GM19240 (cell line): ENCODE measurements at regions not wholly inside any gene's neighbourhood (a gene's known extent, or its start where the extent isn't known, plus 50 kb on each side); places are given as distances from the start of the nearest gene placed in this dataset.
"Not testable (repeated sequence)": the region's sequence is repeated elsewhere in the genome, so short reads cannot be mapped to it uniquely, and the experiment has no call there.

ENCODE experiments used
- DNase-seq: peaks from one replicate; pipeline ENCODE4 v3.0.0; 2011; ENCODE audit warnings: low spot score; ENCODE audit not compliant: insufficient read length

- DNase-seq = no peak
Measured at GRCh38 chr9:87372356-87372851, 125.3 kb upstream of the DAPK1 start.

GRCh38 chr9:87374023-87374919 lies 123.4 kb upstream of the DAPK1 start:
- not testable (repeated sequence) for DNase-seq

GRCh38 chr9:87375397-87376073 lies 122.1 kb upstream of the DAPK1 start:
- no peak for DNase-seq

GRCh38 chr9:87378676-87379075 lies 119.0 kb upstream of the DAPK1 start:
- no peak for DNase-seq

- no peak for DNase-seq
Measured at GRCh38 chr9:87379300-87379699, 118.4 kb upstream of the DAPK1 start.

GRCh38 chr9:87381050-87381711 lies 116.5 kb upstream of the DAPK1 start:
- DNase-seq = no peak

GRCh38 chr9:87381746-87382145 lies 115.9 kb upstream of the DAPK1 start:
- DNase-seq = no peak

GRCh38 chr9:87382900-87383299 lies 114.8 kb upstream of the DAPK1 start:
- no peak for DNase-seq

- no peak for DNase-seq
Measured at GRCh38 chr9:87383344-87384150, 114.1 kb upstream of the DAPK1 start.

- DNase-seq = no peak
Measured at GRCh38 chr9:87386490-87387025, 111.1 kb upstream of the DAPK1 start.

GRCh38 chr9:87387351-87388011 lies 110.2 kb upstream of the DAPK1 start:
- DNase-seq = no peak

GRCh38 chr9:87388708-87389107 lies 109.0 kb upstream of the DAPK1 start:
- not testable (repeated sequence) for DNase-seq

GRCh38 chr9:87389936-87390335 lies 107.7 kb upstream of the DAPK1 start:
- no peak for DNase-seq

- DNase-seq = no peak
Measured at GRCh38 chr9:87390361-87390760, 107.3 kb upstream of the DAPK1 start.

GRCh38 chr9:87392086-87392485 lies 105.6 kb upstream of the DAPK1 start:
- DNase-seq = no peak

- DNase-seq = no peak
Measured at GRCh38 chr9:87393706-87394230, 103.9 kb upstream of the DAPK1 start.

GRCh38 chr9:87395804-87396479 lies 101.7 kb upstream of the DAPK1 start:
- DNase-seq = no peak

- DNase-seq = no peak
Measured at GRCh38 chr9:87401681-87402080, 96.0 kb upstream of the DAPK1 start.

- DNase-seq = no peak
Measured at GRCh38 chr9:87402537-87402936, 95.1 kb upstream of the DAPK1 start.
